NT2/D1 (cell line): ENCODE measurements at regions not wholly inside any gene's neighbourhood (a gene's known extent, or its start where the extent isn't known, plus 50 kb on each side); places are given as distances from the start of the nearest gene placed in this dataset.

Experiments
- SUZ12 ChIP-seq: IDR thresholded peaks from 2 replicates; pipeline ENCODE4 v1.6.1; 2011; ENCODE audit not compliant: insufficient read length, insufficient read depth; ENCODE audit errors: extremely low read depth
- YY1 ChIP-seq: IDR thresholded peaks from 2 replicates; pipeline ENCODE4 v1.6.1; 2011; ENCODE audit not compliant: insufficient read length, insufficient read depth
- ZNF274 ChIP-seq: IDR thresholded peaks from 2 replicates; pipeline ENCODE4 v1.6.1; 2011; ENCODE audit warnings: mild to moderate bottlenecking, low read depth, low read length

GRCh38 chr15:62770752-62771151 lies 271.8 kb upstream of the TPM1 start:
- no peak for TF ChIP-seq ZNF274
- no peak for TF ChIP-seq SUZ12
- TF ChIP-seq YY1, result no peak
